ENCODE measurements at regions not wholly inside any gene's neighbourhood (a gene's known extent, or its start where the extent isn't known, plus 50 kb on each side); places are given as distances from the start of the nearest gene placed in this dataset.

DNA sequence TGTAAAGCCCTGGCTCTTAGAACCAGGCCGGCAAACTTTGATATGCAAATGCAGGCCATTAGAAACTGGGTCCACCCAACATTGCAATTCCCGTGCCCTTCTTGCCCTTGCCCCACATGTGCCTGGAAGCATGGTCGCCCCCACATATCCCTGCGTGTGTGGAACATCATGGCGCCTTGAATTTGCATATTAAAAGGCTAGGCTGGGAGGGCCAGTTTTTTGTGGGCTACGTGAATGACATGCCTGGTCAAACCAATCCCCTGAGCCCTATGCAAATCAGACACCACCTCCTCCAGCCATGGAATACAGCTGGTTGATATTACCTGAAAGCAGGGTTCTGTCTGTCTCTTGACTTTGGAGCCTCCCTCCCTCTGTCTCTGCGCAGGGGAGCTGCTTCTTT, 58.7 kb upstream of the ARHGEF26 start:
- DNase-seq (no peak), ATAC-seq (no peak)
- H3K4me3 Mint-ChIP-seq = no peak overlapping the region
- H3K36me3 Mint-ChIP-seq (ENCODE audit: low read depth) = no peaks in the 10 kb centered on the region
- no peaks in the 10 kb centered on the region for H3K9me3 Mint-ChIP-seq (ENCODE audit: insufficient read depth)
- ChIA-PET POLR2A (no interaction called here), CTCF (no interaction called here)
- no peaks in the 10 kb centered on the region for H3K4me1 Mint-ChIP-seq (ENCODE audit: low read depth)
- no peaks in the 10 kb centered on the region for H3K27me3 Mint-ChIP-seq (ENCODE audit: low read depth)
- H3K27ac Mint-ChIP-seq = no peak overlapping the region

DNA sequence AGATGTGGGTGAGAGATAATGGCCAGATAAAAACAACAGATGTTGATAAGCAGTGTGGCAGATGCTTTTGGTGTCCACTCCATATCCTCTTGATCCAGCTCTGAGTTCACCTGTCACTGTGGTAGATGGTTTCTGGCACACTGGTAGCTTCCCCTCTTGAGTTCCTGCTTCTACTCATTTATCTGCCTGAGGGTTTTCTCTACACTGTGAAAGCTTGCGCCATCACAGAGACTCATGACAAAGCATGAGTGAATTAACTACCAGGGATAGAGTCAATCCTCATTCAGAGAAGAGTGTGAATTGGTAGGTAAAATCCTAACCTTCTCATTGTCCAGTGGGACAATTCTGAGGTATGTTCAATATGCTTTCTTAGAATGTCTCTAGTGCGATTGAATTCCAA, 50.0 kb upstream of the ARHGEF26 start:
- Mint-ChIP-seq H3K27me3 (ENCODE audit: low read depth) (no peaks in the 10 kb centered on the region), H3K4me1 (ENCODE audit: low read depth) (no peaks in the 10 kb centered on the region), H3K4me3 (no peak overlapping the region), H3K9me3 (ENCODE audit: insufficient read depth) (no peaks in the 10 kb centered on the region), H3K36me3 (ENCODE audit: low read depth) (no peaks in the 10 kb centered on the region), H3K27ac (no peak overlapping the region)
- DNase-seq (no peak), ATAC-seq (no peak)
- ChIA-PET POLR2A (no interaction called here), CTCF (no interaction called here)

All from activated CD8-positive, alpha-beta T cell treated with anti-CD3 and anti-CD28 coated beads, Interleukin-2, amount 10 ng/mL, durations not matched to agents 7 days and 5 days (primary cell).